ENCODE measurements at regions not wholly inside any gene's neighbourhood (a gene's known extent, or its start where the extent isn't known, plus 50 kb on each side); places are given as distances from the start of the nearest gene placed in this dataset.

GRCh38 chr10:56646329-56647111, 285.5 kb upstream of the ZWINT start:
- H3K9me2 ChIP-seq, result no peaks in the 10 kb centered on the region
- H3K27me3 ChIP-seq (ENCODE audit: insufficient read depth), result no peaks in the 10 kb centered on the region
- H3F3A ChIP-seq (replicated peaks; ENCODE audit: insufficient read depth), result no peaks in the 10 kb centered on the region
- no peaks in the 10 kb centered on the region for H3K4me1 ChIP-seq (ENCODE audit: control insufficient read depth in 1 of 2, insufficient read depth in 2 of 2, low read depth in 1 of 2, low read length in 1 of 2)
- TF ChIP-seq CHD2 (IDR thresholded peaks at IDR 0.05; ENCODE audit: low read length, partially characterized antibody) (no peak), ZBTB33 (IDR thresholded peaks at IDR 0.05; ENCODE audit: borderline replicate concordance, low read depth) (no peak), MAX (IDR thresholded peaks at IDR 0.05; ENCODE audit: low read depth) (no peak), FOSL2 (IDR thresholded peaks at IDR 0.05; ENCODE audit: borderline replicate concordance, low read depth) (no peak), SMC3 (IDR thresholded peaks at IDR 0.05; ENCODE audit: low read depth, low read length) (no peak), YY1 (IDR thresholded peaks at IDR 0.05; ENCODE audit: low read depth) (no peak), EP300 (IDR thresholded peaks at IDR 0.05; ENCODE audit: borderline replicate concordance in 1 of 2, low read depth in 1 of 2, low read length in 1 of 2) (no peak), CTCF (IDR thresholded peaks at IDR 0.05) (no peak), IRF3 (IDR thresholded peaks at IDR 0.05; ENCODE audit: low read depth, low read length) (no peak)
- TF ChIP-seq, protein P1, sequence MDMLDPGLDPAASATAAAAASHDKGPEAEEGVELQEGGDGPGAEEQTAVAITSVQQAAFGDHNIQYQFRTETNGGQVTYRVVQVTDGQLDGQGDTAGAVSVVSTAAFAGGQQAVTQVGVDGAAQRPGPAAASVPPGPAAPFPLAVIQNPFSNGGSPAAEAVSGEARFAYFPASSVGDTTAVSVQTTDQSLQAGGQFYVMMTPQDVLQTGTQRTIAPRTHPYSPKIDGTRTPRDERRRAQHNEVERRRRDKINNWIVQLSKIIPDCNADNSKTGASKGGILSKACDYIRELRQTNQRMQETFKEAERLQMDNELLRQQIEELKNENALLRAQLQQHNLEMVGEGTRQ (IDR thresholded peaks at IDR 0.05; ENCODE audit: borderline replicate concordance, low read depth, low read length), result no peak
- WGBS (ENCODE audit: low lambda C conversion rate), result 56% methylated on average over 9 of the region's 13 CpGs
- H4K20me1 ChIP-seq (ENCODE audit: insufficient read depth), result no peaks in the 10 kb centered on the region
- no peak overlapping the region for H3K9ac ChIP-seq
- no peak overlapping the region for H2AFZ ChIP-seq (ENCODE audit: low read depth)
- no peaks in the 10 kb centered on the region for H3K79me2 ChIP-seq (ENCODE audit: insufficient read depth)
- CTCF ChIA-PET, result no interaction called here
- no peak overlapping the region for H3K27ac ChIP-seq (ENCODE audit: low read depth in 2 of 2, low read length in 1 of 2)
- DNase-seq, result no peak
- H3K4me2 ChIP-seq, result no peak overlapping the region
- H3K9me3 ChIP-seq, result no peaks in the 10 kb centered on the region
- H3K4me3 ChIP-seq (ENCODE audit: low read depth in 2 of 2, low read length in 1 of 2), result no peak overlapping the region
- POLR2A ChIA-PET, result no interaction called here
- H3K36me3 ChIP-seq (replicated peaks in 1 of 2; ENCODE audit: control insufficient read depth in 1 of 2, insufficient read depth in 2 of 2, low read length in 1 of 2), result no peaks in the 10 kb centered on the region
